ENCODE measurements at regions not wholly inside any gene's neighbourhood (a gene's known extent, or its start where the extent isn't known, plus 50 kb on each side); places are given as distances from the start of the nearest gene placed in this dataset.
A peak's percentile ranks its signal among the peaks of the same experiment; 100 is the strongest.
"Not testable (repeated sequence)": the region's sequence is repeated elsewhere in the genome, so short reads cannot be mapped to it uniquely, and the experiment has no call there.

DNA sequence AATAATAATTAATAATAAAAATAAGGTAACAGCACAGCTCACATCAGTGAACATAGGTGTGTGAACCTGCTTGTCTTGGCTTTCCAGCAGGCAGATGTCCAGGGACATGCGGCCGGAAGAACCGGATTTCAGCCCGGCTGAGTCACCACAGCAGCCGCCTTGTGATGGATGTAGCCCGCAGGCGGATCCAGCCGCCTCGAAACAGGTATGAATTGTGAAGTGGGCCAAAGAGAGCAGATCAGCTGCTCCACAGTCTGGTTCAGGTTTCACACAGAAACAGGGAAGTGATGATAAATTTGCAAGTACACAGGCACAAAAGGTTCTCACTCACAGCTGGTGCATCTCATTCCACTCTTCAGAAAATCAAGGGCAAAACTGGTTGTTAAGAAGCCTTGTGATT is 55.1 kb downstream of the ID4 start:
- peak; percentile 88 for DNase-seq

DNA sequence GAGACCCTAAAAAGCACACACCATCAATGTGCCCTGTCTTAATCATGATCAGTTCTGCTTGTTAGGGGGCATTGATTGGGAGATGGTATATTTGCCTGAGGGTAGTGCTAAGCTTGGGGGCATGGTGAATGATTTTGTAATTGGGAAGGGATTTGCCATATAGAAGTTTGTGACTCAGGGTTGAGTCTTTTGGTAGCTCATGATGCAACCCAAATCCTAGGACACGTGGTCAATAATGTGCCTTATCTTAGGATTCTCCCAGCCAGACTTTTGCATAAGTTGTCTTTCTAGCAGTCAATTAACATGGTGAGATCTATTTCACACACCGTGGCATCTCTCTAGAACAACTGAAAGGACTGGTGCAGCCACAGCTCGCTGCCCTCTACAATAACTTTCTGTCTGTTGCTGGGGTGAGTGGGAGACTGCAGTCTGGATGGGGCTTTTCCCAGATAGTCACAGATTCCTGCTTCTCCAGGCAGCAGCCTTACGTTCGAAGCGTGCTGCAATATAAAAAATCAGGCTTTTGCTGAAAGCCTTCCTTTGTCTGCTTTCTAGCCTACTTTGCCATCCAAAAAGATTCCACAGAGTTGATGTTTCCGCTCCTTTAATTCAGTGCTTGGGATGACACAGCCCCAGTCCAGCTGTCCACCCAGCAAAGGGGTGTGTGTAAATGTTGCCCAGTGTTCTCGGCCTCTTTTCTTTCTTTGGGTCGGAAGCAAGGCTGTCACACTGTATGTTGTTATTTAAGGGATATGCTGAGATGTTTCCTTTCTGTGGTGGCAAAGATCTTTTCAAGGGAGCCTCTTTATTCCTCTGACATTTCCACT is 58.9 kb downstream of the ID4 start:
- DNase-seq = no peak

DNA sequence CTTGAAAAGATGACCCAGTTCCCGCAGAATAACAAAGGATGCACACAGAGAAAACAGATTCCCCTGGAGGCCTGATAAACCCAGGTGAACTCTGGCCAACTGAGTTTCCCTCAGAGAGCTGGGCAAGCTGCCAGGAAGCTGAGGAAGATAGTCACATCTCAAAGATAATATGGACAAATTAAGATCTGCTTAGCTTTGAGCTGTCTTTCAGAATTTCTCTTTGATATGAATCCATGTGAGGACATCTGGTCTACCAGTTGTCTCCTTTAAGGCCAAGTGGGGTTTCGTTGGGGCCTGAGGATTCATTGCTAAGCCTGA is 59.5 kb downstream of the ID4 start:
- no peak for DNase-seq

DNA sequence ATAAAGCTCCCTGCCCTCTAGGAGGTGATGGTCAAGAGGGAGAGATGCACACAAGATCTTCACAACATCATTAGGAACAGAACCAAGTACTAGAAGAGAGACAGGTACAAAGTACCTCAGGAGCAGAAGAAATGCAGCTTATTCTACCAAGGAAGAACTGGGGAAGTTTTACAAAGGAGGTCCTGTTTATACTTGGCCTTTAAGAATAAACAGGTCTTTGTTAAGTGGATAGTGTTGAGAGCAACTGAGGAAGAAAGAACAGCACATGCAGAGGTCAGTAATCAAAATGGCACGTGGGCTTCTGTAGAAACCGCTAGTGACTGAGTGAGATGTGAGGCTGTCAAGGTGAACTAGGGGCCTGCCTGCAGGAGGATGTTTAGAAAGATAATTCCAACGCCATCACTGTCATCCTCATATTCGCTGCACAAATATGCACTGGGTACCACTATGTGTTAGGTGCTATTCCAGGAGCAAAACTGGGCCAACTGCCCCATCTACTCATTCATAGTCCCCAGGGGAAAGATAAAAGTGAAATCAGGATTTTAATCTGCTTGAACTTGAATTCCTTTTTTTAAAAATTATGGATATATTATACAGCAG is 61.1 kb downstream of the ID4 start:
- no peak for DNase-seq

DNA sequence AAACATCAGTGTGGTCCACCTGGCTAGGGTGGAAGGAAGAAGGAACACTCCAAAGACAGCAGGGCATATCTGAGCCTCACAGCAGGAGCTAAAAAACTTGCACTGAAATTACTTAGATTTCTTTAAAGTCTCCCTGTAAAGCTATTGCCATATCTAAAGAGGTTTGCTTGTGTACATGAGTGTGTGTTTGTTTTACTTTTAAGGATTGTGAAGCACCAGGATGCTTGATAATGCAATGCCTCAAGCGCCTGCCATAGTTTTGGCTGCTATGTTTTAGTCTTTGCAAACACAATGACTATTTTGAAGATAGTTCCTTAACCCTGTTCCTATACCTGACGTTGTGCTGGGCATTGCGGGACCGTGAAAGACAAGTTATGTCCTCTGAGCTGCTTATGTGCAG is 65.0 kb downstream of the ID4 start:
- no peak for DNase-seq

DNA sequence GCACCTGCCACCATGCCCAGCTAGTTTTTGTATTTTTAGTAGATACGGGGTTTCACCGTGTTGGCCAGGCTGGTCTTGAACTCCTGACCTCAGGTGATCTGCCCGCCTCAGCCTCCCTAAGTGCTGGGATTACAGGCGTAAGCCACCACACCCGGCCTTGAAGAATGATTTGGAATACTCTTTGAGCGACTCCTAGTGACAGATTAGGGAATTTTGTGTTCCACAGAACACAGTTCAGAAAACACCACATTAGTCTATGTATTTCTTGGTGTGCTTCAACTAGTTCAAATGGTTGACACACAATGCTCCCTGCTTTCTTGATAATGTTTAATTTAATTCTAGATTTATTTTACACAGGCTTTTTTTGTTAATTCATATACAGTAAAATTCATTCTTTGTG is 67.2 kb downstream of the ID4 start:
- DNase-seq = not testable (repeated sequence)

DNA sequence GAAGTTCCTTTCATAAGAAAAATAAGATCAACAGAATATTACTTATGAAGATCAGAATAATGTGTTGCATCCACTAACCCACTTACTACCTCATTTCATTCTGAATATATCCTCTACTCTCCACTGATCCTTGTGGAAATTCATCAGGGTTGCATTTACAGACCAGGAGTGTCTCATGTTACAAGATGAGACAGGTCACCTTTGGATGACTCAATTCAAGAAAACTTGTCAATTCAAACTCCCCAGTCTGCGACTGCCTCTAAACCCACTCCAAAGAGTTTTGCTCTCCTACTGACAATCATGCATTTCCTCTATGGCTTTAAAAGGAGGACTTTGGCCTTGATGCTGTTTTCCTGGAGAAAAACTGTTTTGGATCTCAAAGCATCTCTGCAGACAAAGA is 68.4 kb downstream of the ID4 start:
- no peak for DNase-seq

DNA sequence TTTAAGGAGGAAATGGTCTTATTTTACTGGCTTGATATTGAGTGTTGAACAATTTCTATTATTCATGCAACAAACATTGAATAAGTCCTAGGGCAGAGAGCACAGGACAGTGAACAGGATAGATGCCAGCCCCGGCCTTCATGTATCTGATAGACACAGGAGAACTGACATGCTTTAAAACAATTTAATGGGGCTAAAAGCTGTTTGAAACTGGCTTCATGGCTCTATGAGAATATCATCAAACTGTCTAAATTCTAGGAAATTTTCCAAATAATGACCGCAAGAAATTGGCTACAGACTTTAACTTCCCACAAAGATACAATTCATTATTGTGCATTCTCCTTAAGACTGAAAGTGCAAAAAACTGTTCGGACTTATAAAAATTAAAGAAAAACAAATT is 69.0 kb downstream of the ID4 start:
- no peak for DNase-seq

DNA sequence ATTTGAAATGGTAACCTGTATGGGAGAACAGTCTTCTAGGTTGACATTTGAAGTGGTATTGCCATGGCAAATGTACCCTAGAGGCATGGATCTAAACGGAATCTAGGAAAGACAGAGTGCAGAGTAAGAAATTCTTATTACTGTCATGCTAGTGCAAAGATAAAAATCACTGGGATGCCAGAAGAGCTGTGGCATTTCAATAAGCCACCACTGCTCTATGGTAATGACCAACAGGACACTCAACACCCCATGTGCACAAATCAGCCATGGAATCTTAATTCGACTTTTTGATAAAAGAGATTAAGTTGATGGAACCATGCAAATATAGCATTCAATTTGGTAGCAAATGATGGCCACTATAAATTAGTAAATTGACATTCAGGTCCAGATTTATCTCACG is 74.1 kb downstream of the ID4 start:
- no peak for DNase-seq

DNA sequence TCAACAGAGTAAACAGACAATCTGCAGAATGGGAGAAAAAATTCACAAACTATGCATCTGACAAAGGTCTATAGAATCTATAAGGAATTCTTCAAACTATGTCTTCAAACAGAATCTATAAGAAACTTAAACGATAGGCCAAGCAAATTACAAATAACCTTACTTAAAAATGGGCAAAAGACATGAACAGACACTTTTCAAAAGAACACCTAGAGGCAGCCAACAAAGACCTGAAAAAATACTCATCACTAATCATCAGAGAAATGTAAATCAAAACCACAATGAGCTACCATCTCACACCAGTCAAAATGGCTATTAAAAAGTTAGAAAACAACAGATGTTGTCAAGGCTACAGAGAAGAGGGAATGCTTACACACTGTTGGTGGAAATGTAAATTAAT is 81.3 kb downstream of the ID4 start:
- DNase-seq = no peak

DNA sequence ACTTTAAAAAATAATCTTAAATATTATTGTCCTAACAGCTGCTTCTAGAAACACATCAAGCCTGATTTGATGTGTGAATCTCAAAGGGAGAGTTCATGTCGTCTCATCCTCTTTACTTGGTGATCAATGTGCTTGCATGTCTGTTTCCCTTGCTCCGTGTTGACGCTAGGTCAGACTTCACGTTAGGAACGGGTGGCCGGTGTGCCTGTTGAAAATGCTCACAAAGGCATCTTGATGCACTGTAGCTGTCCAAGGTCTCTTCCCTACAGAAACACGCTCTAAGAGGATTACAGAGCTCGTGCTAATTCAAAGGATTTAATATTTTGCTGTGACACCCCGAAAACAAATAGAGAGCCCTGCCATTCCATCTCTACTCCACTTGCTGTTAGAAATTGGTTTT is 84.6 kb downstream of the ID4 start:
- DNase-seq = no peak

DNA sequence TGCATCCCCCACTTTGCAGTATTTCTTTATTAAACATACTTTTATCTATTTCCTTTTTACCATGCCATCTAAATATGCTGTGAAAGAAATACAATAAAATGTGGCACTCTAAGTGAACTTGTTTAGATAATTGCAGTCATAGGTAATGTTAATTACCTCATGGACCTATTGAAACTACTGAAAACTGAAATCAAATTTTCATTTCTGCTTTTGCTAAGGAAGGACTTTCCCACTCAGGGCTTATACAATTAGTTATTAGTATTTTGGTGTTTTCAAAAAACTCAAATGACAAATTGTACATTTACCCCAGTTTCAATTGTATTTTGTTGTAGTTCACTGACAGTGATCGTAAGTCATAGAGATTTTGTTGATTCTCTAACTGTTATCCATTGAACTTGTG is 88.4 kb downstream of the ID4 start:
- no peak for DNase-seq

DNA sequence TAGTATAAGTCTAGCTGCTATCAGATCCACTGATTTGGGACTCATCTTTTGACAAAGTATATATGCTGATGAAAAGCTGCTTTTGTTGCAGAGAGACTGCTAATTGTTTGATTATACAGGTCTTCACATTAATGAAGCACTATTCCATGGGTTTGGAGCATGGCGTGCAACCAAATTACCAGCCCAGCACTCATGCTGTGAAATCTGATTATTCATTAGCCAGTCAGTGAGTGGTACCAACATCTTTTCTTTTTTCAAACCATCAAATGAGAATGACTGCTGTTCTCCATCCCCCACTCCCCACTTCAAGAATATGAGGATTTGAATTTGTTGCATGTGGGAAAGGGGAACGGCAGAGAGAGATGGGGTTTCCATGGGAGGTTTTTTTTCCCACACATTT is 91.3 kb downstream of the ID4 start:
- DNase-seq = no peak

DNA sequence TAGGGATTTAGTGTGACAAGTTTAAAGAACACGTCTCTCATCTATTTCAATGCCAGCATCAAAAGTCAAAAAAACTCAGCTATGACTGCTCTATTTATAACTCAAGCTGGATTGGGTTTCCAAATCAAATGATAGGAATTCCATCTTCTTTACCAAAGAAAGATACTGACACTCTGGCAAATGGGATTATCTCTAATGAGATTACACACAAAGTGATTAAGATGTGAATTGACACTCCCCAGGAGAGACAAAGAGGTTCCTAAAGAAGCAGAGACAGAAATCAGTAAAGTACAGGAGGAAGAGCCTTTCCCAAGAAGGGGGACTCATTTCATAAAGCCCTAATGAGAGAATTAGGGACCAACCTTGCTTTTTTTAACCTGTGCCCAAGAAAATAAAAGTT is 92.1 kb downstream of the ID4 start:
- no peak for DNase-seq

DNA sequence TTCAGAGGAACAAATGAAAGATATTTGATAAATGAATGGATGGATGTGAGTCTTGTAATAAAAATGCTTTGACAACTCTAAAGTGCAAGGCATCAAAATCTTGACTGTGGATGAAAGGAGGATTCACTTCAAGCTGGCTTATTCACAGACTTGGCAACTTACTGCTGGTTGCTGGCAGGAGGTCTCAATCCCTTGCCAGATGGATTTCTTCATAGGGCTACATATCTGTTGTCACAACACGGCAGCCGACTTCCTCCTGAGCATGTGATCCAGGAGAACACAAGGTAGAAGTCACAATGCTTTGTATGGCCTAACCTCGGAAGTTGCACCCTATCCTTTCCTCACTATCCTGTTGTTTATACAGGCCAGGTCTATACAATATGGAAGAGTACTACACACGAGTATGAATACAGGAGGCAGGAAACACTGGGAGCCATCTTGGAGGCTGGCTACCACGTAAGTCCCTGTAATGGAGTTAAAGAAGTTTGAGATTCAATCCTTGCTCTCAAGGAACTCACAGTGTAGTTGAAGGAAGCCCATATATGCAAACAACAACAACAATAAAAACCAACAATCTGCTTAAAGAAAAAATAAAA is 97.9 kb downstream of the ID4 start:
- no peak for DNase-seq

DNA sequence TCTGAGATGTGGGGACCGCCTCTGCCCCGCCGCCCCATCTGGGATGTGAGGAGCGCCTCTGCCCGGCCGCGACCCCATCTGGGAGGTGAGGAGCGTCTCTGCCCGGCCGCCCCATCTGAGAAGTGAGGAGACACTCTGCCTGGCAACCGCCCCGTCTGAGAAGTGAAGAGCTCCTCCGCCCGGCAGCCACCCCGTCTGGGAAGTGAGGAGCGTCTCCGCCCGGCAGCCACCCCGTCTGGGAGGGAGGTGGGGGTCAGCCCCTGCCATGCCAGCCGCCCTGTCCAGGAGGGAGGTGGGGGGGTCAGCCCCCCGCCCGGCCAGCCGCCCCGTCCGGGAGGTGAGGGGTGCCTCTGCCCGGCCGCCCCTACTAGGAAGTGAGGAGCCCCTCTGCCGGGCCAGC is 102.2 kb downstream of the ID4 start:
- DNase-seq = not testable (repeated sequence)

DNA sequence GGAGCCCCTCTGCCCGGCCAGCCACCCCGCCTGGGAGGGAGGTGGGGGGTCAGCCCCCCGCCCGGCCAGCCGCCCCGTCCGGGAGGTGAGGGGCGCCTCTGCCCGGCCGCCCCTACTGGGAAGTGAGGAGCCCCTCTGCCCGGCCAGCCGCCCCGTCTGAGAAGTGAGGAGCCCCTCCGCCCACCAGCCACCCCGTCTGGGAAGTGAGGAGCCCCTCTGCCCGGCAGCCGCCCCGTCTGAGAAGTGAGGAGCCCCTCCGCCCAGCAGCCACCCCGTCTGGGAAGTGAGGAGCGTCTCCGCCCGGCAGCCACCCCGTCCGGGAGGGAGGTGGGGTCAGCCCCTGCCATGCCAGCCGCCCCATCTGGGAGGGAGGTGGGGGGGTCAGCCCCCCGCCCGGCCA is 102.8 kb downstream of the ID4 start:
- not testable (repeated sequence) for DNase-seq

DNA sequence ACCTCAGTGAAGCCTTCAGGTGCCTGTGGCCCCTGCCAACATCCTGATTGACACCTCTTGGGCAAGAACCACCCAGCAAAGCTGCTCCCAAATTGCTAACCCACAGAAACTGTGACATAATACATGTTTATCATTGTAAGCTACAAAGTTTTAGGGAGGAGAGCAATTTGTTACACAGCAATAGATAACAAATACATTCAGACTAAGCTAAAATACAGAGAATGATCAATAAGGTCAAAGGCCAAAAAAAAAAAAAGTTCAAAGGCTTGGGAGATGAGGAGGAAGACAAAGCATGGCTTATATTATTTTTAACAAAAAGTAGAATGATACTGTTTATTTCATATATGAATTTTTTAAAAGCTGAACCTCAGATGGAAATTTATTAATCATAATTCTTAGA is 105.9 kb downstream of the ID4 start:
- DNase-seq = no peak

DNA sequence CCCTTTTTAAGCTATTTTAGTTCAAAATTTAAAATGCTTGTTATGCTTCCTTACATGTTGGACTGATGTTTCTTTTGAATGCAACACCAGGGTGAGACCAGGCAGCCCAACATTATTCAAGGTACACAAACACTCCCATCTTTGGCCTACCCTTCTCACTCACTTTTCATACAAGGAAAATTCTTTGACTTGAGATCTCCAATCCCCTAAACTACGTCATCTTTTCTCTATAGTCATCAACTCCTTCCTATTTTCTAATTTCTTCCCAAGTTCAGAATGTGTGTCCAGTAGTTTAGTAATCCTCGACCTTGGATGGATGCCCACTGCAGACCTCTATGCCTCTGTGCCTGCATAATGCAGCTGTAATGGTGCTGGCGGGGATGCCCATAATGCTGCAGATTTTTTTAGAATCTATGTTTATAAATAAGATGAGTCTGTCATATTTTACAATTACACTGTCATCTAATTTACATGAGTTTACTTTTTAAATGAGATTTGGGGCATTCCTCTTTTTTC is 108.7 kb downstream of the ID4 start:
- DNase-seq = no peak

DNA sequence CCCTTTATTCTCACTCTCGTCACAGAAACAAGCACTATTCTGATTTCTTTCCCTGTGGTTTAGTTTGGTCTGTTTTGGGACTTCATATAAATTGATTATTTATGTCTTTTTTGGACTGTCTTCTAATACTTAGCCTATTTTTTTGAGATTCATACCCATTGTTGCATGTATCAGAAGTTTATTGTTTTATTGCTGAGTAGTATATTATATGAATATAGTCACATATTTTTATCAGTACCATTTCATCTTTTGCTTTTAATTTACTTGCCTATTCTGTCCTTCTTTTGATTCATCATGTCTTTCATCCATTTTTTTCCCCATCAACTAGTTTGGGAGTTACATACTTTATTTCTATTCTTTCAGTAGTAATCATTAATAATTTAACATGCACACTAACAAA is 112.0 kb downstream of the ID4 start:
- DNase-seq = no peak

DNA sequence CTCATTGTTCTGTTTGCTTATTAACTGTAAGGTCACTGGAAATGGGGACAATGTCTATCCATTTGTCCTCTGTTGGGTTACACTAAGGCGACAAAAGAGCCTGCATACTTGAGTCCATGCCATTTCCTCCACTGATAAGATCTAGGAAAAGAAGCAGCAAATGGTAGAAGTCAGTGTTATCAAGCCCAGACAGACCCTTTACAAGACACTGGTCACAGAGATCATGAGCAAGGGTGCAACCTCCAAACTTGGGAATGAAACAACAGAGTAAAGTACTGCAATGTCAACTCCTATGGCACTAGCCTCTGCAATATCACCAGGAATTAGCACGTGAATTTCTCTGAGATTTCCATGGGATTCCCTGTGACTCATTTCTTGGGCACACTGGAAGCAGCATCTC is 126.9 kb downstream of the ID4 start:
- no peak for DNase-seq

DNA sequence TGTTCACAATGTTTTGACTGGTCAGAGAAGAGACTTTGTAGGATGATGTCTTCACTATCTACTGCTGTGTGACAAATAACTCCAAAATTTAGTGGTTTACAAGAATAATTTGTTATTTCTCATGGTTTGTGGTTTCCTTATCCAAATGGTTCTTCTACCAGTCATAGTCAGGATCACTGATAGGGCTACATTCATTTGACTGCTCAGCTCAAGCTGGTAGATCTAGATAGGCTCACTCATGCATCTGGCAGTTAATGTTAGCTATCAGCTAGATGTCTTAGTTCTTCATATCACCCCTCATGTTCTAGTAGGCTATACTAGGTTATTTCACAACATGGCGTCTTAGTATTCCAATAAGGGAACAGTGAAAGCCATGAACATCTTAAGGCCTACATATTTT is 131.0 kb downstream of the ID4 start:
- DNase-seq = no peak

DNA sequence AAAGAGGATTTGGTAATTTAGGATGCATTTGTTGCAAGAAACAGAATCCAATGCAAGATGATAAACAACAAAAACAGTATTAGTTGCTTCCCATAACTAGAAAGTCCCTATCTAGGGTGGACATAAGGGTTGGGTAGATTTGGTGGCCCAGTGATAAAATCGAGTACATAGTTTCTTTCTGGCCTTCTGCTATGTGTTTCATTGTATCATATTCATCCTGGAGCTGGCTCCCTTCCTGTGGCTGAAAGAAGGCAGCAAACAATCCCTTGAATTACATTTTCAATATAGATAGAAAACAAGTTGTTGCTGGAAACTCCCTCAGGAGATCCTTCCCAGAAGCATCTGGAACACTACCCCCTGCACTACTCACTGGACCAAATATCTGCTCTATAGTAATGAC is 135.1 kb downstream of the ID4 start:
- DNase-seq = no peak

DNA sequence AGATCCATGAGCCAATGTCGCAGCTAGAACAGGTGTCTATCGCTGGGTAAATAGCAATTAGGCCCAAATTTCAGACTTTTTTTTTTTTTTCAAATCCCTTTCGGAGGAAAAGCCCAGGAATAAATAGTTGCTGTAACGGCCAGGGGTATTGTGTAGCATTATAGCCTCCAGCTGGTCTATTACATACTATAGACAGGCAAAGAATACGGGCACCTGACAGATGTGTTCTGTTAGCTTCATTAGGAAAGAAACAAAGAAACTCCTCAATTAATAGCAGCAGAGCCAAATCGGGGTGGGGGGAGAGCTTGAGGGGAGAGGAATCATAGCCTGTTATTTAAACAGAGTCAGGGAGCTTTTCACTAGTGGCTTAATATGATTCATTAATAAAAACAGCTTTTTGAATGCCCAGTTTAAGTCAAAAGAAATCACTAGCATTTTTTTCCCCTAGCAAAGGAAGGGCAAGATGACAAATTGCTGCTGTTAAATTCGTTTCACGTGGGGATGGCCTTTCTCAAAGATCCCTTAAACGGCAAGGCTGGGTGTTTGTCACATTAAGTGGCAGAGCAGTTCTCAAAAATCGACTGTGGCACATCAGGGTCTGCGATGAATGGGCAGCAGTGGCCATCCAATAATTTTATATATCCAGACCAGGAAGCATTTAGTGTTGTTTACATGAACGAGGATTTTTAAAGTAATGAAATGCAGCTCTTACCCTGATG is 139.4 kb downstream of the ID4 start:
- no peak for DNase-seq
